GM12878 (cell line): ENCODE measurements at regions not wholly inside any gene's neighbourhood (a gene's known extent, or its start where the extent isn't known, plus 50 kb on each side); places are given as distances from the start of the nearest gene placed in this dataset.

Experiments
- ATAC-seq: fragments of 200-7000 bp; cut with Tn5 transposase; 3 replicates; pipeline ENCODE4 v1.9.1; 2020; ENCODE audit warnings: mild to moderate bottlenecking, moderate library complexity
- BruUV-seq: library from RNA; stranded (reverse); fragments of 400-500 nt; replicated peaks from 2 replicates; lab custom pipeline; 2021; lab: Mats Ljungman, UMichigan
- CTCF ChIA-PET: fragments of 300-600 bp; sonication (Branson Sonifier 250); formaldehyde crosslinking; extraction: SDS; loops from one replicate; lab custom pipeline; 2021; ENCODE audit warnings: inconsistent platforms; lab: Yijun Ruan, JAX
- POLR2A ChIA-PET: fragments of 350-600 bp; formaldehyde crosslinking; extraction: SDS; loops from one replicate; lab custom pipeline; 2021; ENCODE audit warnings: inconsistent platforms; lab: Charles Lee
- RAD21 ChIA-PET: fragments of 300-600 bp; sonication (Branson Sonifier 250); formaldehyde crosslinking; loops from one replicate; lab custom pipeline; 2023; ENCODE audit warnings: antibody characterized with exemption; ENCODE audit not compliant: unreplicated experiment; lab: Charles Lee
- SMC1A ChIA-PET: fragments of 300-600 bp; sonication (Branson Sonifier 250); formaldehyde crosslinking; loops from one replicate; lab custom pipeline; 2023; ENCODE audit not compliant: unreplicated experiment, uncharacterized antibody; lab: Charles Lee
- DNase-seq: peaks from one replicate; pipeline ENCODE4 v3.0.0-alpha.2; 2011; ENCODE audit warnings: low read depth, low spot score
- FAIRE-seq: peaks from 3 replicates; lab custom pipeline; 2011; peaks lifted over from hg19 to GRCh38; lab: Jason Lieb, UNC
- H2AFZ ChIP-seq: 2 replicates; pipeline ENCODE4 v1.6.0; 2011; ENCODE audit warnings: low read depth, low read length, control low read depth; ENCODE audit not compliant: control insufficient read depth
- H3K27ac ChIP-seq: 2 replicates; pipeline ENCODE4 v1.5.1; 2011; ENCODE audit warnings: control low read depth; ENCODE audit not compliant: control insufficient read depth, insufficient read depth
- H3K27me3 ChIP-seq, 2 experiments: replicated peaks in 1 of 2; 2 replicates each; pipeline versions ENCODE4 v1.6.0 to v1.6.1; 2011; ENCODE audit warnings: low read length in 1 of 2; ENCODE audit not compliant: control insufficient read depth in 2 of 2, insufficient read depth in 2 of 2
- H3K36me3 ChIP-seq, 2 experiments: 2 replicates each; pipeline ENCODE4 v1.5.1; 2011; ENCODE audit warnings: low read length in 1 of 2; ENCODE audit not compliant: control insufficient read depth in 2 of 2, insufficient read depth in 2 of 2
- H3K4me1 ChIP-seq: 2 replicates; pipeline ENCODE4 v1.6.1; 2011; ENCODE audit warnings: mild to moderate bottlenecking, low read length, moderate library complexity, mixed read lengths; ENCODE audit not compliant: control insufficient read depth, insufficient read depth
- H3K4me2 ChIP-seq: 2 replicates; pipeline ENCODE4 v1.6.0; 2011; ENCODE audit warnings: control low read depth; ENCODE audit not compliant: control insufficient read depth, insufficient read depth
- H3K4me3 ChIP-seq: fragments of 200-600 bp; sonication (generic); 2 replicates; pipeline ENCODE4 v1.5.1; 2016
- H3K79me2 ChIP-seq: 2 replicates; pipeline ENCODE4 v1.6.0; 2011; ENCODE audit warnings: low read length; ENCODE audit not compliant: control insufficient read depth, insufficient read depth
- H3K9ac ChIP-seq: 2 replicates; pipeline ENCODE4 v1.8.0; 2011; ENCODE audit warnings: low read length, control low read depth, mixed read lengths; ENCODE audit not compliant: control insufficient read depth, insufficient read depth
- H3K9me3 ChIP-seq: replicated peaks from 3 replicates; pipeline ENCODE4 v1.5.1; 2011; ENCODE audit warnings: mild to moderate bottlenecking, low read length; ENCODE audit not compliant: control insufficient read depth, insufficient read depth
- H4K20me1 ChIP-seq: 2 replicates; pipeline ENCODE4 v1.6.0; 2011; ENCODE audit not compliant: control insufficient read depth, insufficient read depth
- BCL11A ChIP-seq: IDR thresholded peaks from 2 replicates; pipeline ENCODE4 v1.6.1; 2011; ENCODE audit warnings: low read depth, low read length
- FOXK2 ChIP-seq: fragments of 450-650 bp; IDR thresholded peaks from 2 replicates; pipeline ENCODE4 v1.6.1; 2017; ENCODE audit warnings: mild to moderate bottlenecking, moderate library complexity
- RBBP5 ChIP-seq: fragments of 200-600 bp; sonication (generic); conservative IDR thresholded peaks from 2 replicates; pipeline ENCODE4 v1.6.1; 2016
- SMC3 ChIP-seq: IDR thresholded peaks from 2 replicates; pipeline ENCODE4 v1.6.1; 2011; ENCODE audit warnings: low read length, improper control_type of control experiment, borderline replicate concordance
- SREBF1 ChIP-seq: IDR thresholded peaks from 2 replicates; pipeline ENCODE4 v1.6.1; 2012; ENCODE audit warnings: mild to moderate bottlenecking, low read length
- TCF7 ChIP-seq: IDR thresholded peaks from 2 replicates; pipeline ENCODE4 v1.6.1; 2014; ENCODE audit warnings: antibody characterized with exemption, borderline replicate concordance
- ZNF217 ChIP-seq: fragments of 450-650 bp; IDR thresholded peaks from 2 replicates; pipeline ENCODE4 v1.6.1; 2017; ENCODE audit warnings: antibody characterized with exemption, mild to moderate bottlenecking
- ZNF384 ChIP-seq: IDR thresholded peaks from 2 replicates; pipeline ENCODE4 v1.6.1; 2012; ENCODE audit warnings: low read depth, mild to moderate bottlenecking, low read length, improper control_type of control experiment, borderline replicate concordance
- ZNF622 ChIP-seq: fragments of 450-650 bp; IDR thresholded peaks from 2 replicates; pipeline ENCODE4 v1.6.1; 2017; ENCODE audit warnings: mild to moderate bottlenecking, inconsistent platforms
- WGBS: methylation state at CpG from one replicate; pipeline ENCODE4 v1.1.6; 2016; ENCODE audit warnings: low lambda C conversion rate; ENCODE audit not compliant: insufficient replicate concordance, insufficient coverage; ENCODE audit errors: missing lambda C conversion rate; 5-methylcytosine and 5-hydroxymethylcytosine counted together
- in situ Hi-C: fragments of 300-500 bp; cut with MboI; formaldehyde crosslinking; loops from 9 replicates; pipeline ENCODE4 v1.14.3; 2018; ENCODE audit warnings: mixed read lengths
- intact Hi-C: fragments of 100-400 bp; cut with micrococcal nuclease; formaldehyde crosslinking; loops from one replicate; pipeline ENCODE4 v1.14.2; 2022; ENCODE audit not compliant: unreplicated experiment
- TF ChIP-seq, protein P1 (sequence below): IDR thresholded peaks from 2 replicates; pipeline ENCODE4 v1.6.1; 2011; ENCODE audit warnings: borderline replicate concordance, low read depth, mild to moderate bottlenecking, moderate library complexity, mixed read lengths, low read length; ENCODE audit not compliant: insufficient read depth; ENCODE audit errors: extremely low read length

DNA sequence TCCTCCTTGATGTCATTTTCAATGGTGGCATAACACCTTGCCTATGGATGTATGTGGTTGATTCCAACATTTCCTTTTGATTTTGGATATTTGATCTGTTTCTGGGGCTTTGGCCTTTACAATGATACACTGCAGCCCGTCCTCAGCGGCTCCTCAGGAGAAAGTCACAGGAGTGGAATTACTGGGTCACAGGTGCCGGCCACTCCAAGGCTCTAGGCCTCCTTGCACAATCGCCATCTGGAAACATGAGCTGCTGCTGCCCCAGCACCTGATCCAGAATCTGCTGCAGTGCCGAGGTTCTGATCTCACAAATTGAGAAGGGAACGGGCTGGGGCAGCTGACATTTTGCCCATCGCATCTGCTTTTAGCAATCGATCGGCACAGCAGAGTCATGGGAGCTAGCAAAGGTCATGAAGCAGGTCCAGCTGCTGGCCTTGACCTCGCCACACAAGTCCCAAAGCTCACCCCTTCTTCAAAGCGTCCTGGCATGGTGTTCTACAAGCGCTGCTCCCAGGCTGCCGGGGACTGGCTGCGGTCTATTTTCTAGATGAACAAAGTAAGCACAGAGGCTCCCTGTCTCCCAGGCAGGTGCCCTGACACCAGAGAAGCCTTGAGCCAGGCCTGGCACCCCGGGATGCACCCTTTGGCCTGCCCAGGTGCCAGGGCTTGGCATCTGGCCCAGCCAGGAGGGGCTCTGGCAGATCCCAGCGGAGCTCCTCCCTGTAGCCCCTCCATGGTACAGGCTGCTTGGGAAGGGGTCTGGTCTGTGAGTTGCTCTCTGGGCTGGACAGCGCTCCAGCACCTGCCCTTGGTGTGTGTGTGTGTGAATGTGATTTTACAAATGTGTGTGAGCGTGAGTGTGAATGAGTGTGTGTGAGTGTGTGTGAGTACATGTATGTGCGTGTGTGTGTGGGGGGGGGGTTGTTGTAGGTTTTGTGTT lies 201.8 kb downstream of the GLRX3 start (continued):
- TF ChIP-seq SMC3 (no peak), ZNF217 (no peak), FOXK2 (no peak), TCF7 (no peak)

- RAD21 ChIA-PET, result no interaction called here
- TF ChIP-seq, protein P1, sequence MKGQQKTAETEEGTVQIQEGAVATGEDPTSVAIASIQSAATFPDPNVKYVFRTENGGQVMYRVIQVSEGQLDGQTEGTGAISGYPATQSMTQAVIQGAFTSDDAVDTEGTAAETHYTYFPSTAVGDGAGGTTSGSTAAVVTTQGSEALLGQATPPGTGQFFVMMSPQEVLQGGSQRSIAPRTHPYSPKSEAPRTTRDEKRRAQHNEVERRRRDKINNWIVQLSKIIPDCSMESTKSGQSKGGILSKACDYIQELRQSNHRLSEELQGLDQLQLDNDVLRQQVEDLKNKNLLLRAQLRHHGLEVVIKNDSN, result no peak
- no peak for TF ChIP-seq ZNF384
- TF ChIP-seq RBBP5, result no peak
- TF ChIP-seq BCL11A, result no peak
- TF ChIP-seq ZNF622, result no peak
- TF ChIP-seq SREBF1, result no peak
- TF ChIP-seq, all 136 proteins: peak for 0
- no peaks in the 10 kb centered on the region for H3K4me1 ChIP-seq
- intact Hi-C loops (no loop called here), in situ Hi-C loops (no loop called here)
- H4K20me1 ChIP-seq, result no peaks in the 10 kb centered on the region
- no peak for FAIRE-seq
- ChIA-PET POLR2A (no interaction called here), CTCF (no interaction called here), SMC1A (no interaction called here)
- no peaks in the 10 kb centered on the region for H3K36me3 ChIP-seq
- 20% methylated on average over 5 of the region's 5 CpGs for WGBS
- DNase-seq, result no peak
- ATAC-seq, result no peak
- H3K27me3 ChIP-seq, result no peaks in the 10 kb centered on the region
- H3K4me3 ChIP-seq, result no peak overlapping the region
- no peak overlapping the region for H3K27ac ChIP-seq
- H2AFZ ChIP-seq, result no peak overlapping the region
- no TSS peak for BruUV-seq
- H3K9me3 ChIP-seq, result no peaks in the 10 kb centered on the region
- no peaks in the 10 kb centered on the region for H3K79me2 ChIP-seq
- H3K4me2 ChIP-seq, result no peak overlapping the region
- no peak overlapping the region for H3K9ac ChIP-seq
These were observed 202.4 kb downstream of the GLRX3 start for GRCh38 chr10:130338636-130339024.
